ENCODE measurements at regions not wholly inside any gene's neighbourhood (a gene's known extent, or its start where the extent isn't known, plus 50 kb on each side); places are given as distances from the start of the nearest gene placed in this dataset.

DNA sequence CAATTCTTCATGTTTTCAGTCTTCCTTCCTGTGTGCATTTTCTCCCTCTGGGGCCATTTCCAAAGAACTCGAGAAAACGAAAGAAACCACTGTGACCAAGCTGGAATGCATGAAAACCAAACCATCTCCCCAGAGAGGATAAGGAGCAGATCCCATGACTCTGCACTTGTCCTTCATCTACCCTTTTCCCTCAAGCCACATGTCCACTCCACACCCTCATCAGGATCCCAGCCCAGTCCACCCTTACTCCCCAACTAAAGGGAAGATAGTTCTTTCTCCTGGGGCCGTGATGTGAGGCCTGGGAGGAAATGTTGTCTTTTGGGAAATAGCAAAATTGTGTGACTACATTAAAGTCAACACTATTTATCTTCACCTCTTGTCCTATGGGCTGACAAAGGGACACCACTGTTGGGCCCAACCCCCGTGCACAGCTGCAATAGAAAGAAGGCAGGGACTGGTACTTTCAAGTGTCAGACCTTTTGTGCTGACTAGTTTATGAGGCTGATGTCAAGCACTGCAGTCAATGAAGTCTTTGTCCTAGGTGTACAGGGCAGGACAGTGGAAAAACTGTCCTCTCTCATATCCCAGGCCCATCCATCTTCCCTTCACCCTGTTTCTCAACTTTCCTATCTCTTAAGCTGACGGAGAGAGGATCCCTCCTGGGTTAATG lies 487.1 kb upstream of the NR2F2 start:
- H3K27ac ChIP-seq (replicated peaks) = no peak overlapping the region
- TF ChIP-seq, protein P1, sequence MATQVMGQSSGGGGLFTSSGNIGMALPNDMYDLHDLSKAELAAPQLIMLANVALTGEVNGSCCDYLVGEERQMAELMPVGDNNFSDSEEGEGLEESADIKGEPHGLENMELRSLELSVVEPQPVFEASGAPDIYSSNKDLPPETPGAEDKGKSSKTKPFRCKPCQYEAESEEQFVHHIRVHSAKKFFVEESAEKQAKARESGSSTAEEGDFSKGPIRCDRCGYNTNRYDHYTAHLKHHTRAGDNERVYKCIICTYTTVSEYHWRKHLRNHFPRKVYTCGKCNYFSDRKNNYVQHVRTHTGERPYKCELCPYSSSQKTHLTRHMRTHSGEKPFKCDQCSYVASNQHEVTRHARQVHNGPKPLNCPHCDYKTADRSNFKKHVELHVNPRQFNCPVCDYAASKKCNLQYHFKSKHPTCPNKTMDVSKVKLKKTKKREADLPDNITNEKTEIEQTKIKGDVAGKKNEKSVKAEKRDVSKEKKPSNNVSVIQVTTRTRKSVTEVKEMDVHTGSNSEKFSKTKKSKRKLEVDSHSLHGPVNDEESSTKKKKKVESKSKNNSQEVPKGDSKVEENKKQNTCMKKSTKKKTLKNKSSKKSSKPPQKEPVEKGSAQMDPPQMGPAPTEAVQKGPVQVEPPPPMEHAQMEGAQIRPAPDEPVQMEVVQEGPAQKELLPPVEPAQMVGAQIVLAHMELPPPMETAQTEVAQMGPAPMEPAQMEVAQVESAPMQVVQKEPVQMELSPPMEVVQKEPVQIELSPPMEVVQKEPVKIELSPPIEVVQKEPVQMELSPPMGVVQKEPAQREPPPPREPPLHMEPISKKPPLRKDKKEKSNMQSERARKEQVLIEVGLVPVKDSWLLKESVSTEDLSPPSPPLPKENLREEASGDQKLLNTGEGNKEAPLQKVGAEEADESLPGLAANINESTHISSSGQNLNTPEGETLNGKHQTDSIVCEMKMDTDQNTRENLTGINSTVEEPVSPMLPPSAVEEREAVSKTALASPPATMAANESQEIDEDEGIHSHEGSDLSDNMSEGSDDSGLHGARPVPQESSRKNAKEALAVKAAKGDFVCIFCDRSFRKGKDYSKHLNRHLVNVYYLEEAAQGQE (IDR thresholded peaks at IDR 0.05; ENCODE audit: insufficient replicate concordance, low read depth) = no peak
- TF ChIP-seq POLR2AphosphoS5 (IDR thresholded peaks at IDR 0.05; ENCODE audit: low read depth) (no peak), GABPA (IDR thresholded peaks at IDR 0.05; ENCODE audit: low read depth) (no peak), SPI1 (IDR thresholded peaks at IDR 0.05; ENCODE audit: borderline replicate concordance, low read depth) (no peak)
- TF ChIP-seq, protein P2, sequence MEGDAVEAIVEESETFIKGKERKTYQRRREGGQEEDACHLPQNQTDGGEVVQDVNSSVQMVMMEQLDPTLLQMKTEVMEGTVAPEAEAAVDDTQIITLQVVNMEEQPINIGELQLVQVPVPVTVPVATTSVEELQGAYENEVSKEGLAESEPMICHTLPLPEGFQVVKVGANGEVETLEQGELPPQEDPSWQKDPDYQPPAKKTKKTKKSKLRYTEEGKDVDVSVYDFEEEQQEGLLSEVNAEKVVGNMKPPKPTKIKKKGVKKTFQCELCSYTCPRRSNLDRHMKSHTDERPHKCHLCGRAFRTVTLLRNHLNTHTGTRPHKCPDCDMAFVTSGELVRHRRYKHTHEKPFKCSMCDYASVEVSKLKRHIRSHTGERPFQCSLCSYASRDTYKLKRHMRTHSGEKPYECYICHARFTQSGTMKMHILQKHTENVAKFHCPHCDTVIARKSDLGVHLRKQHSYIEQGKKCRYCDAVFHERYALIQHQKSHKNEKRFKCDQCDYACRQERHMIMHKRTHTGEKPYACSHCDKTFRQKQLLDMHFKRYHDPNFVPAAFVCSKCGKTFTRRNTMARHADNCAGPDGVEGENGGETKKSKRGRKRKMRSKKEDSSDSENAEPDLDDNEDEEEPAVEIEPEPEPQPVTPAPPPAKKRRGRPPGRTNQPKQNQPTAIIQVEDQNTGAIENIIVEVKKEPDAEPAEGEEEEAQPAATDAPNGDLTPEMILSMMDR (IDR thresholded peaks at IDR 0.05; ENCODE audit: insufficient read depth, low read length) = no peak
- DNase-seq (ENCODE audit: low read depth in 1 of 2, low spot score in 1 of 2) = no peak
- H3K27me3 ChIP-seq (ENCODE audit: insufficient read depth, poor library complexity, severe bottlenecking) = no peaks in the 10 kb centered on the region
- H3K4me3 ChIP-seq (replicated peaks; ENCODE audit: insufficient read depth, low read length) = no peak overlapping the region

DNA sequence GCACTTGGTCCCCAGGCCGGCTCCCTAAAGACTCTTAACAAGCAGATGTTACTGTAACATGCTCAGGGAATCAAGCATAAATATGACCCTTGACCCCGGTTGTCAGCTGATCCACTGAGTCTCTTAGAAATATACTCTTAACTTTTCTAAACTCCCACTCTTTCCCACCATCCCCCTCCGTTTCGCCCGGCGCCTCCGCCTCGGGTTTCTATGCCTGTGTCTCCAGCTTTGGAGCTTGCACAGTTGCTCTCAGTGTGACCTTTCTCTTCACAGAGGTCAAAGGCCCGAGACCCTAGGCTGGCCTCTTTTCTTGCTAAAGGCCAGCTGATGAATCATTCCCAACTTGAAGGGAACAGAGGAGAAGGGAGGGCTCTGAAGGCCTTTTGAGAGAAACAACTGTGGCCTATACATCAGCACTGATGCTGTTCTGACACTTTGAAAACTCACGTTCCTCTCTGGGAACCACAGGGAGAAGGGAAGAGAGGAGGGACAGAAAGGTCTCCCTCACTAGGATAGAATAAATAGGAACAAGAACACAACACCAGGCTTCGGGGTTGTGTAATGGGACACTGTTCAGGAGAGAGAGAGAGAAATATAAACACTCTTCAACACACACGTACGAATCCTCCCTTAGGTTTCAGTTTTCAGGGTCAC lies 484.5 kb upstream of the NR2F2 start:
- TF ChIP-seq POLR2AphosphoS5 (IDR thresholded peaks at IDR 0.05; ENCODE audit: low read depth) = no peak
- Histone ChIP-seq H3K27me3 (ENCODE audit: insufficient read depth, poor library complexity, severe bottlenecking) (no peaks in the 10 kb centered on the region), H3K27ac (replicated peaks) (no peak overlapping the region), H3K4me3 (replicated peaks; ENCODE audit: insufficient read depth, low read length) (no peak overlapping the region)
- DNase-seq (ENCODE audit: low read depth in 1 of 2, low spot score in 1 of 2) = no peak

DNA sequence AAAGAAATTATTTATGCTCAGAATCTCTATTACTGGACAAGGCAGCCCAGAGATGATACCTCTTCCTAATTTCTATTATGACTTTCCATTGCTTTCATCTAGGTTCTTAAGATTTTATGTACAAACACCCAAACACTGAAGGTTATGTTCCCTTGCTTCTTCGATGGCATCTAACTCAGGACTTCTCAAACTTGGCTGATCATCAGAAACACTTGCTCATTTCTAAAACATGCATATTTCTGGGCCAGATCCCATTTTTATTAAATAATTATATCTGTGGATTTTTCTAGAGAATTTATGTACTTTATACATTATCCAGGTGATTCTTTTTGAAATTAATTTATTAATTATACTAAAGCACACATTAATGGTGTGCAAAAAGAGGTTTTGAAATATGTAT lies 482.4 kb upstream of the NR2F2 start:
- TF ChIP-seq SPI1 (IDR thresholded peaks at IDR 0.05; ENCODE audit: borderline replicate concordance, low read depth) = no peak
- TF ChIP-seq GABPA (IDR thresholded peaks at IDR 0.05; ENCODE audit: low read depth) = no peak
- no peak for TF ChIP-seq POLR2AphosphoS5 (IDR thresholded peaks at IDR 0.05; ENCODE audit: low read depth)
- TF ChIP-seq, protein P2 (IDR thresholded peaks at IDR 0.05; ENCODE audit: insufficient read depth, low read length) = no peak
- TF ChIP-seq, protein P1 (IDR thresholded peaks at IDR 0.05; ENCODE audit: insufficient replicate concordance, low read depth) = no peak
- Histone ChIP-seq H3K27ac (replicated peaks) (no peak overlapping the region), H3K27me3 (ENCODE audit: insufficient read depth, poor library complexity, severe bottlenecking) (no peaks in the 10 kb centered on the region), H3K4me3 (replicated peaks; ENCODE audit: insufficient read depth, low read length) (no peak overlapping the region)
- DNase-seq (ENCODE audit: low read depth in 1 of 2, low spot score in 1 of 2) = no peak

DNA sequence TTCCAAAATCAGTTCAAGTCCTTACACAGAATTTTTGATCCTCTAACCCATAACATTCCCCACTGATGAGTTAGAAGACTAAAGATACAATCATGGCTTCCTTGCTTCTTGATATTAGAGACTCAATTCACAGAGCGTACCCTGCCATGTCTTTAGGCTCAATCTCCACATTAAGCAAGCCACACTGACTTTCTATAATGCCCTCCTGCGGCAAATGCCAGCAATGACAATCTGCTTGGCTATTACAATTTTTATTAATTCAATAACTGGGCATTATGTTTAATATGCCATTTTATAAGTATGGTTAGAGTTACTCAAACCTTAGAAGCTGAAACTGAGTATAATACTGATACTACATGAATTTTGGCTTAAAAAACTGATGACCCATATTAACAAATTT lies 479.7 kb upstream of the NR2F2 start:
- Histone ChIP-seq H3K27me3 (ENCODE audit: insufficient read depth, poor library complexity, severe bottlenecking) (no peaks in the 10 kb centered on the region), H3K4me3 (replicated peaks; ENCODE audit: insufficient read depth, low read length) (no peak overlapping the region), H3K27ac (replicated peaks) (no peak overlapping the region)
- DNase-seq (ENCODE audit: low read depth in 1 of 2, low spot score in 1 of 2) = no peak
- TF ChIP-seq GABPA (IDR thresholded peaks at IDR 0.05; ENCODE audit: low read depth) = no peak
- TF ChIP-seq, protein P2 (IDR thresholded peaks at IDR 0.05; ENCODE audit: insufficient read depth, low read length) = no peak
- no peak for TF ChIP-seq POLR2AphosphoS5 (IDR thresholded peaks at IDR 0.05; ENCODE audit: low read depth)
- TF ChIP-seq, protein P1 (IDR thresholded peaks at IDR 0.05; ENCODE audit: insufficient replicate concordance, low read depth) = no peak
- TF ChIP-seq SPI1 (IDR thresholded peaks at IDR 0.05; ENCODE audit: borderline replicate concordance, low read depth) = no peak
